A673 (cell line): ENCODE measurements at regions not wholly inside any gene's neighbourhood (a gene's known extent, or its start where the extent isn't known, plus 50 kb on each side); places are given as distances from the start of the nearest gene placed in this dataset.

Experiments
- EZH2 ChIP-seq: fragments of 200-600 bp; sonication (generic); IDR thresholded peaks from 2 replicates; pipeline ENCODE4 v1.6.1; 2017; ENCODE audit warnings: borderline replicate concordance, low read depth, mild to moderate bottlenecking, mixed read lengths, antibody characterized with exemption, low read length; ENCODE audit not compliant: poor library complexity, severe bottlenecking
- TF ChIP-seq, protein P1 (sequence below): fragments of 300-800, 200-600 bp; sonication (generic); conservative IDR thresholded peaks from 2 replicates; pipeline ENCODE4 v1.5.1; 2017; ENCODE audit warnings: low read depth, mild to moderate bottlenecking, antibody characterized with exemption, low read length, moderate library complexity, mixed read lengths

DNA sequence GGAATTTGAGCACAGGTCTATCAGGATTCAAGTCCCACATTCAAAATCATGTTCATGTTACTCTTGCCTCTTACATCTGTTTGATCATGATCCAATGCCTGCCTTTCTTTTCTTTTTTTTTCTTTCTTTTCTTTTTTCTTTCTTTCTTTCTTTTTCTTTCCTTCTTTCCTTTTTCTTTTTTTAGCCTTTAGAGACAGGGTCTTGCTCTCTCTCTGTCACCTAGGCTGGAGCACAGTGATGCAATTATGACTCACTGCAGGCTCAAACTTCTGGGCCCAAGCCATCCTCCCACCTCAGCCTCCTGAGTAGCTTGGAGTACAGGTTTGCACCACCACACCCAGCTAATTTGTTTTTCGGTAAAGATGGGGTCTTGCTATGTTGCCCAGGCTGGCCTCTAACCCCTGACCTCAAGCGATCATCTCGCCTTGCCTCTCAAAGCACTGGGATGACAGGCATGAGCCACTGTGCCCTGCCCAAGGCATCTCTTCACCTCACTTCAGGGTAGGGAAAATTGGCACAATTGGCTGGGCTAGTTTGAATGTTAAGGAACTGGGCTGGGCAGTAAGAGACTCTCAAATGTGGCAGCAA lies 359.2 kb downstream of the FBXW7 start:
- TF ChIP-seq, protein P1, sequence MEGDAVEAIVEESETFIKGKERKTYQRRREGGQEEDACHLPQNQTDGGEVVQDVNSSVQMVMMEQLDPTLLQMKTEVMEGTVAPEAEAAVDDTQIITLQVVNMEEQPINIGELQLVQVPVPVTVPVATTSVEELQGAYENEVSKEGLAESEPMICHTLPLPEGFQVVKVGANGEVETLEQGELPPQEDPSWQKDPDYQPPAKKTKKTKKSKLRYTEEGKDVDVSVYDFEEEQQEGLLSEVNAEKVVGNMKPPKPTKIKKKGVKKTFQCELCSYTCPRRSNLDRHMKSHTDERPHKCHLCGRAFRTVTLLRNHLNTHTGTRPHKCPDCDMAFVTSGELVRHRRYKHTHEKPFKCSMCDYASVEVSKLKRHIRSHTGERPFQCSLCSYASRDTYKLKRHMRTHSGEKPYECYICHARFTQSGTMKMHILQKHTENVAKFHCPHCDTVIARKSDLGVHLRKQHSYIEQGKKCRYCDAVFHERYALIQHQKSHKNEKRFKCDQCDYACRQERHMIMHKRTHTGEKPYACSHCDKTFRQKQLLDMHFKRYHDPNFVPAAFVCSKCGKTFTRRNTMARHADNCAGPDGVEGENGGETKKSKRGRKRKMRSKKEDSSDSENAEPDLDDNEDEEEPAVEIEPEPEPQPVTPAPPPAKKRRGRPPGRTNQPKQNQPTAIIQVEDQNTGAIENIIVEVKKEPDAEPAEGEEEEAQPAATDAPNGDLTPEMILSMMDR: no peak
- no peak for TF ChIP-seq EZH2
